Neural cell (in vitro differentiated cells): ENCODE measurements at regions not wholly inside any gene's neighbourhood (a gene's known extent, or its start where the extent isn't known, plus 50 kb on each side); places are given as distances from the start of the nearest gene placed in this dataset.

Experiments used
- H2AFZ ChIP-seq: fragments of 200-600, 300-800 bp; sonication (generic), shearing (Covaris generic); 2 replicates; pipeline ENCODE4 v1.6.0; 2014; ENCODE audit warnings: low read depth, mild to moderate bottlenecking, antibody characterized with exemption, low read length, moderate library complexity
- H3F3A ChIP-seq: fragments of 200-600 bp; shearing (Covaris generic); 2 replicates; pipeline ENCODE4 v1.6.1; 2016; ENCODE audit warnings: mild to moderate bottlenecking, moderate library complexity, mixed read lengths, antibody characterized with exemption, low read length; ENCODE audit not compliant: insufficient read depth, poor library complexity, severe bottlenecking
- H3K27ac ChIP-seq: fragments of 200-600, 300-800 bp; sonication (generic), shearing (Covaris generic); 2 replicates; pipeline ENCODE4 v1.5.1; 2014; ENCODE audit warnings: mild to moderate bottlenecking, low read length, moderate library complexity
- H3K27me3 ChIP-seq: fragments of 300-800, 200-600 bp; sonication (generic), shearing (Covaris generic); 2 replicates; pipeline ENCODE4 v1.6.0; 2014; ENCODE audit warnings: mild to moderate bottlenecking, low read depth, low read length, moderate library complexity; ENCODE audit not compliant: insufficient read depth
- H3K36me3 ChIP-seq: fragments of 300-800, 200-600 bp; sonication (generic), shearing (Covaris generic); 2 replicates; pipeline ENCODE4 v1.5.1; 2014; ENCODE audit warnings: mild to moderate bottlenecking, antibody characterized with exemption, low read length, moderate library complexity; ENCODE audit not compliant: insufficient read depth
- H3K4me2 ChIP-seq: fragments of 300-800, 200-600 bp; sonication (generic), shearing (Covaris generic); 2 replicates; pipeline ENCODE4 v1.6.0; 2014; ENCODE audit warnings: mild to moderate bottlenecking, low read length
- H3K4me3 ChIP-seq: fragments of 300-800, 200-600 bp; sonication (generic), shearing (Covaris generic); 2 replicates; pipeline ENCODE4 v1.5.1; 2014; ENCODE audit warnings: mild to moderate bottlenecking, low read length, moderate library complexity
- H3K79me2 ChIP-seq: fragments of 200-600 bp; shearing (Covaris generic); replicated peaks from 2 replicates; pipeline ENCODE4 v1.6.0; 2014; ENCODE audit warnings: mild to moderate bottlenecking, low read length, moderate library complexity; ENCODE audit not compliant: insufficient read depth
- H3K9ac ChIP-seq: fragments of 300-800, 200-600 bp; sonication (generic), shearing (Covaris generic); 2 replicates; pipeline ENCODE4 v1.6.1; 2016; ENCODE audit warnings: mild to moderate bottlenecking, low read length, mixed read lengths
- H3K9me2 ChIP-seq: fragments of 200-600 bp; shearing (Covaris generic); 2 replicates; pipeline ENCODE4 v1.6.1; 2016; ENCODE audit warnings: mild to moderate bottlenecking, low read length, mixed read lengths; ENCODE audit not compliant: insufficient read depth
- H3K9me3 ChIP-seq: fragments of 200-600, 300-800 bp; sonication (generic), shearing (Covaris generic); 2 replicates; pipeline ENCODE4 v1.6.1; 2016; ENCODE audit warnings: mild to moderate bottlenecking, mixed run types, low read length, moderate library complexity, mixed read lengths
- H4K20me1 ChIP-seq: fragments of 200-600 bp; shearing (Covaris generic); 2 replicates; pipeline ENCODE4 v1.6.1; 2016; ENCODE audit warnings: mild to moderate bottlenecking, mixed run types; ENCODE audit not compliant: insufficient read depth
- CTCF ChIP-seq: fragments of 450-650 bp; IDR thresholded peaks from 2 replicates; pipeline ENCODE4 v1.5.1; 2014; ENCODE audit warnings: antibody characterized with exemption, mild to moderate bottlenecking, moderate library complexity; ENCODE audit not compliant: poor library complexity, severe bottlenecking
- EZH2 ChIP-seq: fragments of 200-600, 300-800 bp; shearing (Covaris generic), sonication (generic); IDR thresholded peaks from 2 replicates; pipeline ENCODE4 v1.6.1; 2014; ENCODE audit warnings: antibody characterized with exemption, low read length, borderline replicate concordance, mild to moderate bottlenecking; ENCODE audit not compliant: insufficient read depth, poor library complexity, severe bottlenecking
- MXI1 ChIP-seq: fragments of 450-650 bp; conservative IDR thresholded peaks from 2 replicates; pipeline ENCODE4 v1.6.1; 2014; ENCODE audit warnings: antibody characterized with exemption, mild to moderate bottlenecking; ENCODE audit not compliant: poor library complexity, severe bottlenecking
- POLR2AphosphoS5 ChIP-seq: IDR thresholded peaks from 2 replicates; pipeline ENCODE4 v1.6.1; 2012
- RAD21 ChIP-seq: fragments of 450-650 bp; conservative IDR thresholded peaks from 2 replicates; pipeline ENCODE4 v1.6.1; 2014; ENCODE audit warnings: antibody characterized with exemption, mild to moderate bottlenecking, moderate library complexity
- TAF1 ChIP-seq: IDR thresholded peaks from 2 replicates; pipeline ENCODE4 v1.6.1; 2012; ENCODE audit warnings: low read depth

- Histone ChIP-seq H3K4me3 (no peak overlapping the region), H3K27ac (no peak overlapping the region), H4K20me1 (no peaks in the 10 kb centered on the region), H3K79me2 (no peaks in the 10 kb centered on the region), H3K27me3 (no peaks in the 10 kb centered on the region), H3K36me3 (no peaks in the 10 kb centered on the region), H3K9me2 (no peaks in the 10 kb centered on the region), H3K9ac (no peak overlapping the region), H3K4me2 (no peak overlapping the region), H2AFZ (no peak overlapping the region), H3K9me3 (no peaks in the 10 kb centered on the region), H3F3A (no peaks in the 10 kb centered on the region)
- no peak for TF ChIP-seq POLR2AphosphoS5
- TF ChIP-seq TAF1 = no peak
- no peak for TF ChIP-seq MXI1
- no peak for TF ChIP-seq RAD21
Observed at GRCh38 chr5:143594902-143595818, 191.7 kb upstream of the NR3C1 start.

- H3K27ac ChIP-seq = no peak overlapping the region
- H3K9me2 ChIP-seq = no peaks in the 10 kb centered on the region
- no peak overlapping the region for H2AFZ ChIP-seq
- H3K27me3 ChIP-seq = no peaks in the 10 kb centered on the region
- no peak for TF ChIP-seq POLR2AphosphoS5
- no peak for TF ChIP-seq RAD21
- no peak for TF ChIP-seq EZH2
- H3K9me3 ChIP-seq = no peaks in the 10 kb centered on the region
- no peaks in the 10 kb centered on the region for H4K20me1 ChIP-seq
- no peaks in the 10 kb centered on the region for H3F3A ChIP-seq
- no peak overlapping the region for H3K4me3 ChIP-seq
- H3K79me2 ChIP-seq = no peaks in the 10 kb centered on the region
- H3K9ac ChIP-seq = no peak overlapping the region
- no peak overlapping the region for H3K4me2 ChIP-seq
- no peaks in the 10 kb centered on the region for H3K36me3 ChIP-seq
Observed at GRCh38 chr5:143593723-143594122, 190.2 kb upstream of the NR3C1 start.

GRCh38 chr5:143592648-143593047 lies 189.2 kb upstream of the NR3C1 start:
- Histone ChIP-seq H4K20me1 (no peaks in the 10 kb centered on the region), H3K9me2 (no peaks in the 10 kb centered on the region), H2AFZ (no peak overlapping the region), H3K9ac (no peak overlapping the region), H3K9me3 (no peaks in the 10 kb centered on the region), H3K27ac (no peak overlapping the region), H3K27me3 (no peaks in the 10 kb centered on the region), H3K79me2 (no peaks in the 10 kb centered on the region), H3K4me3 (no peak overlapping the region), H3F3A (no peaks in the 10 kb centered on the region), H3K4me2 (no peak overlapping the region), H3K36me3 (no peaks in the 10 kb centered on the region)
- TF ChIP-seq MXI1 (no peak), EZH2 (no peak), CTCF (no peak)
